WI38 (cell line): ENCODE measurements at regions not wholly inside any gene's neighbourhood (a gene's known extent, or its start where the extent isn't known, plus 50 kb on each side); places are given as distances from the start of the nearest gene placed in this dataset.

Source experiments
- H3K4me3 ChIP-seq: 2 replicates; pipeline ENCODE4 v1.5.1; 2011; ENCODE audit warnings: low read depth, mild to moderate bottlenecking, control low read depth, low read length
- CTCF ChIP-seq: IDR thresholded peaks from 2 replicates; pipeline ENCODE4 v1.5.1; 2012; ENCODE audit warnings: low read depth, mild to moderate bottlenecking, control low read depth, low read length

- no peak overlapping the region for H3K4me3 ChIP-seq
- TF ChIP-seq CTCF: no peak
Measured at GRCh38 chr5:125281667-125282066, 535.2 kb upstream of the ZNF608 start.

DNA sequence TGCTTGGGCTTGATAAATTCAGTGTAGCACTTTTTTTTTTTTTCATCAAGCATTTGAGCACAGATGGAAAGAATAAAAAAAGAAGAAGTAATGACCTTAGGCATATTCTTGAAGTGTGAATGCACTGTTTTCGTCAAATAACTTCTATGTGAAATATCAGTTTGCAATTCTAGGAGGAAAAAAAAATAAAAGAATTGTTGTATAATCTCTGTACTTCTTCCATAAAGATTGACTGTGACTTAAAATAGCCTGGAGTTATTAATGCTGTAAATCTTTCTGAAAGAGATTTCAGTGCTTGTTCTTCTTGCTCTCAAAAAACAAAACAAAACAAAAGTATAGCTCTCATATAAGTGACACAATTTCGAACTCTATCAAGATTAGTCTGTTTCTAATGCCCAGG lies 536.9 kb upstream of the ZNF608 start:
- TF ChIP-seq CTCF: no peak
- no peak overlapping the region for H3K4me3 ChIP-seq

DNA sequence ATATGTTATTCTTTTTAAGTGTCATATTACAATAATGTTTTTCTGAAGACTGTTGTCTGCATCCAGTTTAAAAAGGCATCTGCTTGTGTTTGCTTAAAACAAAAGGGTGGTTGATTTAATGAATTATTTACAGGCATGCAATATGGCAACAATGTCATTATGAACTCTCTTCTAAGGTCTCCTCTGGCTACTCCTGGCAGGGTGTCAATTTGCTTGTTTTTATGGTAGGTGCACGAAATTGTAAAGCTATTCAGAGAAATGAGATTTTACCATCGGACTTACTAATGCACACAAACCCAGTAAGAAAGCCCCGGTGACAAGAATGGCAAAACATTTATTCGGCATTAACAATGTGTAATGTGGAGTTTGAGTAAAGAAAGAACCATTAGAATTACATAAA lies 539.8 kb upstream of the ZNF608 start:
- TF ChIP-seq CTCF: no peak
- H3K4me3 ChIP-seq: no peak overlapping the region

DNA sequence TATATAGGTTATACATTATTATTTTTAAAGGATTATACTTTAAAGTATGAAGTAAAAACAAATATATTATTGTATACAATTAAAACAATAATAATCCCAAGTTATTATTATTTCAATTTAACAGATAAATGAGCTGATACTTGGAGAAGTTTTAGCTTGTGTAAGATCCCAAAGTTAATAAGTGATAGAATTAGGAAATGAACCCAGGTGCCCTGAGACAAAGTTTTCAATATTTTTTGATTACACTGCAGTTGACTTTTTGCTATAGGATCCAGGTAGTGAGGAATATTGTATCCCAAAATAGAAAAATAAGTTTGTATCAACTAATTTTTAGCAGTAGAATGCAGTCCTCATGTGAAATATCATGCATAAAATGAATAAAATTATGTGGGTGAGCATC lies 543.2 kb upstream of the ZNF608 start:
- no peak overlapping the region for H3K4me3 ChIP-seq
- TF ChIP-seq CTCF: no peak

GRCh38 chr5:125290935-125291334 lies 544.5 kb upstream of the ZNF608 start:
- H3K4me3 ChIP-seq: no peak overlapping the region
- TF ChIP-seq CTCF: no peak

- TF ChIP-seq CTCF: no peak
- no peak overlapping the region for H3K4me3 ChIP-seq
Measured at GRCh38 chr5:125291447-125291846, 545.0 kb upstream of the ZNF608 start.

DNA sequence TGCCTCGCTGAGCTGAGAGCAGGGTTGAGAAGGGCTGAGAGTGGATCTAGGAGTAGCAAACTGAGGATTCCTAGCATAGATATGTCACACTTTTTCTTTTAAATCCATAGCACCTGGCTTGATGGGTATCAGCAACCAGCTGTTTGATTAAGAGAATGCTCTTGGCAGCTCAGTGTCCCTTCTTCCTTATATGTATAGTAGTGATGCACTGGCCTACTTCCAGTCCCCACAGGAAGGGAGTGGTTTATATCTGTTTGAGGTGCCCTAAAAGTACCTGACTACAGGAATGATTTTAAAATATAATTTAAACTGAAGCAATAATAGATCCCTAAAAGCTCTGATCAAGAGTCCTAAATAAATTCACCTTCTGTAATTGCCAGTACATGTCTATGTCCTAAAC lies 546.8 kb upstream of the ZNF608 start:
- TF ChIP-seq CTCF: no peak
- H3K4me3 ChIP-seq: no peak overlapping the region
